MCF 10A (cell line): ENCODE measurements at regions not wholly inside any gene's neighbourhood (a gene's known extent, or its start where the extent isn't known, plus 50 kb on each side); places are given as distances from the start of the nearest gene placed in this dataset.

Experiments
- BruUV-seq: library from RNA; stranded (reverse); fragments of 400-500 nt; replicated peaks from 2 replicates; lab custom pipeline; 2021; lab: Mats Ljungman, UMichigan
- CTCF ChIA-PET: fragments of 300-600 bp; sonication (Branson Sonifier 250); formaldehyde crosslinking; extraction: SDS; loops from one replicate; lab custom pipeline; 2021; ENCODE audit warnings: antibody characterized with exemption, inconsistent platforms; lab: Yijun Ruan, JAX
- POLR2A ChIA-PET: fragments of 300-600, 350-650 bp; sonication (Branson Sonifier 250); formaldehyde crosslinking; extraction: SDS; loops from one replicate; lab custom pipeline; 2020; ENCODE audit warnings: antibody characterized with exemption, inconsistent platforms; lab: Yijun Ruan, JAX
- DNase-seq: peaks from one replicate; pipeline ENCODE4 v3.0.0-alpha.2; 2018; ENCODE audit not compliant: unreplicated experiment
- H3K27ac Mint-ChIP-seq: one replicate; pipeline ENCODE4 v1.8.0; 2022; ENCODE audit warnings: mild to moderate bottlenecking, low read depth, mixed read lengths; ENCODE audit not compliant: unreplicated experiment
- H3K27me3 Mint-ChIP-seq: one replicate; pipeline ENCODE4 v1.8.0; 2022; ENCODE audit warnings: mixed read lengths; ENCODE audit not compliant: insufficient read depth, unreplicated experiment
- H3K36me3 Mint-ChIP-seq: one replicate; pipeline ENCODE4 v1.8.0; 2022; ENCODE audit warnings: mild to moderate bottlenecking, moderate library complexity, mixed read lengths; ENCODE audit not compliant: insufficient read depth, unreplicated experiment
- H3K4me1 Mint-ChIP-seq: one replicate; pipeline ENCODE4 v1.8.0; 2022; ENCODE audit warnings: mixed read lengths; ENCODE audit not compliant: insufficient read depth, unreplicated experiment
- H3K4me3 Mint-ChIP-seq: one replicate; pipeline ENCODE4 v1.8.0; 2022; ENCODE audit warnings: mild to moderate bottlenecking, moderate library complexity, mixed read lengths; ENCODE audit not compliant: unreplicated experiment
- H3K9me3 Mint-ChIP-seq: one replicate; pipeline ENCODE4 v1.8.0; 2022; ENCODE audit warnings: mixed read lengths; ENCODE audit not compliant: unreplicated experiment
- CTCF ChIP-seq: fragments of 200-600 bp; IDR thresholded peaks from one replicate; pipeline ENCODE4 v1.8.0; 2022; ENCODE audit warnings: antibody characterized with exemption, mild to moderate bottlenecking; ENCODE audit not compliant: unreplicated experiment
- intact Hi-C: fragments of 100-400 bp; cut with micrococcal nuclease; formaldehyde crosslinking; loops from 2 replicates; pipeline ENCODE4 v1.14.1; 2022

- Mint-ChIP-seq H3K4me3 (no peak overlapping the region), H3K27me3 (no peaks in the 10 kb centered on the region), H3K36me3 (no peaks in the 10 kb centered on the region), H3K4me1 (no peaks in the 10 kb centered on the region), H3K27ac (no peak overlapping the region), H3K9me3 (no peaks in the 10 kb centered on the region)
- ChIA-PET POLR2A (no interaction called here), CTCF (no interaction called here)
- intact Hi-C loops: no loop called here
- TF ChIP-seq CTCF: no peak
- DNase-seq: no peak
- BruUV-seq: no TSS peak
Measured at GRCh38 chr2:156709091-156709490, 272.9 kb downstream of the GPD2 start.

- H3K36me3 Mint-ChIP-seq: no peaks in the 10 kb centered on the region
- H3K27me3 Mint-ChIP-seq: no peaks in the 10 kb centered on the region
- no TSS peak for BruUV-seq
- no peaks in the 10 kb centered on the region for H3K4me1 Mint-ChIP-seq
- DNase-seq: no peak
- POLR2A ChIA-PET: no interaction called here
- intact Hi-C loops: no loop called here
- no peak overlapping the region for H3K27ac Mint-ChIP-seq
- TF ChIP-seq CTCF: no peak
- CTCF ChIA-PET: no interaction called here
- no peak overlapping the region for H3K4me3 Mint-ChIP-seq
- H3K9me3 Mint-ChIP-seq: no peaks in the 10 kb centered on the region
Measured at GRCh38 chr2:156719036-156719435, 282.9 kb downstream of the GPD2 start.

- BruUV-seq: no TSS peak
- no peak overlapping the region for H3K27ac Mint-ChIP-seq
- H3K4me1 Mint-ChIP-seq: no peaks in the 10 kb centered on the region
- H3K4me3 Mint-ChIP-seq: no peak overlapping the region
- ChIA-PET CTCF (no interaction called here), POLR2A (no interaction called here)
- intact Hi-C loops: no loop called here
- no peaks in the 10 kb centered on the region for H3K36me3 Mint-ChIP-seq
- no peak for TF ChIP-seq CTCF
- no peaks in the 10 kb centered on the region for H3K9me3 Mint-ChIP-seq
- DNase-seq: no peak
- H3K27me3 Mint-ChIP-seq: no peaks in the 10 kb centered on the region
Measured at GRCh38 chr2:156727867-156728266, 291.7 kb downstream of the GPD2 start.

GRCh38 chr2:156728328-156728727 lies 292.1 kb downstream of the GPD2 start:
- POLR2A ChIA-PET: no interaction called here
- no peaks in the 10 kb centered on the region for H3K27me3 Mint-ChIP-seq
- DNase-seq: no peak
- no peak overlapping the region for H3K27ac Mint-ChIP-seq
- no peak overlapping the region for H3K4me3 Mint-ChIP-seq
- no peaks in the 10 kb centered on the region for H3K9me3 Mint-ChIP-seq
- no TSS peak for BruUV-seq
- intact Hi-C loops: no loop called here
- H3K36me3 Mint-ChIP-seq: no peaks in the 10 kb centered on the region
- H3K4me1 Mint-ChIP-seq: no peaks in the 10 kb centered on the region
- no peak for TF ChIP-seq CTCF
- CTCF ChIA-PET: no interaction called here
